GM21825 (cell line): ENCODE measurements at regions not wholly inside any gene's neighbourhood (a gene's known extent, or its start where the extent isn't known, plus 50 kb on each side); places are given as distances from the start of the nearest gene placed in this dataset.

Experiments
- ATAC-seq: cut with Tn5 transposase; IDR thresholded peaks from one replicate; pipeline ENCODE4 v1.9.1; 2021; ENCODE audit warnings: mild to moderate bottlenecking, moderate library complexity; ENCODE audit not compliant: unreplicated experiment

GRCh38 chr17:36727052-36727451 is 125.7 kb downstream of the MRM1 start:
- no peak for ATAC-seq

- no peak for ATAC-seq
Measured at GRCh38 chr17:36727577-36727976, 126.2 kb downstream of the MRM1 start.

- ATAC-seq, result no peak
Measured at GRCh38 chr17:36728030-36728991, 126.9 kb downstream of the MRM1 start.

DNA sequence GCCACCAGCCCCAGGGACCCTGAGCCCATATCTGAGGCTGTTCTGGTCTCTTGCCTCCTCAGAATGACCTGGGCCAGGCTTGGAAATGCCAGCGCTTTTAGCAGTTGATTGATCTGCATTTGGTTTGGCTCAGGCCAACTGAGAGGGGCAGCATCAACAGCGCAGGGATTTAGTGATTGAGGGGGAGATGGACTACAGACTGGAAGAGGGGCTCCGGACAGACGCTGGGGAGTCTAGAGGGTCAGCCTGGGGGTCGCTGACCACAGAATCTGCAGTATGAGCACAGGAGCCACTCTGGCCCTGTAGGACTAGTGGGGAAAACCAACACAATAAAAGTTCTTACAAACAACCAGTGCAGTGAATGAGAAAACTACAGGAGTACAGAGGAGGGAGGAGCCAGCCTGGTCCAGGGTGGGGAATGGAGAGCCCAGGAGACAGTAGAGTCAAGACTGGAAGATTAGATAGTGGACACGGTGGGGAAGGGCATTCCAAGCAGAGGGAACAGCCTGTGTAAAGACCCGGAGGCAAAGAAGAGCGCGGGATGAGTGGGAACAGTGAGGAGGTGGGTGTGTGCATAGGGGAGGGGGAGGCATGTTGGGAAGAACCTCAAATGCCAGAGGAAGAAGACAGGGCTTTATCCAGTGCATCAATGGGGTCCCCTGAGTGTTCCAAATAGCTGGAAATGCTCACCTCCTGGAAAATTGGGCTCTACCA is 128.9 kb downstream of the MRM1 start:
- no peak for ATAC-seq

DNA sequence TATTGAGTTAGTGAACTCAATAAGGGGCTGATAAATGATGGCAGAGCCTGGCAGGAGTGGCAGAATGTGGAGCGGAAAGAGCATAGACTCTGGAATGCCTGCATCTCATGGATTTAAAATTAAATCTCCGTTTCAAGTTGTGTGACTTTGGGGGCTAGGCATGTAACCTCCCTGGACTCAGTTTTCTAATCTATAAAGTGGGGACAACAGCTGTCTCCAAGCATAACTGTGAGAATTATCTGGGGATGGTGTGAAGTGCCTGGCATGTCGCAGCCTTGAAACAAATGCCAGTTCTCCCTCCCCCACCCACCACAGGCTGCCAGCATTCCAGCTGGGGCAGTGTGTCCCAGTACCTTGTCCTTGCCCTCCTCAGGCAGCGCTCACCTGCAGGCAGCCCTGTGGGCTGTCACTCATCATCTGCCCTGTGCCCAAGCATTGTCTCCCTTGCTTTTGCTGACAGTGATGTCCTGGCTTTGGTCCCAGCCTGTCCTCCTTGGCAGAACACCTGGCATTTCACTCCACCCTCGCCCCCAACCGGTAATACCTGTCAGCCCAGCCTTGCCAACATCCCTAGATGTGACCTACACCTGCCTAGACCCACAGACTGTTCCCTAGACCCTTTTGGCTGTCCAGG is 129.6 kb downstream of the MRM1 start:
- no peak for ATAC-seq

DNA sequence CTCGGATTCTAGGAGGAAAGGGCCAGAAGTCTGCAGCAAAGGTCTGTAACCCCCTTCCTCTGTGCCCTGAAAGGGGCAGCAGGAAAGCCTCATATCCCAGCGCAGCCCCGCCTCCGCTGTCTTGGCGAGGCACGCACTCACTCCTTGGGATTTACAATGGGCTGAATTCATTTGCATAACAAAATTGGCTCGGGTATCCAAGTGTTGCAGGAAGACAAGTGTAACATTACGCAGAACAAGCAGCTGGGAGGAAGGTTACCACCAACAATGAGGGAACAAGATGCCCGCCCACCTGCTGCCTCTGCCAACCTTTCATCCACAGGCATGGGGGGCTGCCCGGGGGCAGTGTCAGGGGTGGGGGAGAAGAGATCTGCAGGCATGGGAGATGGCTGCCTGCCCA is 130.4 kb downstream of the MRM1 start:
- no peak for ATAC-seq

- no peak for ATAC-seq
Measured at GRCh38 chr17:36732351-36732750, 131.0 kb downstream of the MRM1 start.

- no peak for ATAC-seq
Measured at GRCh38 chr17:36736201-36737156, 135.1 kb downstream of the MRM1 start.

DNA sequence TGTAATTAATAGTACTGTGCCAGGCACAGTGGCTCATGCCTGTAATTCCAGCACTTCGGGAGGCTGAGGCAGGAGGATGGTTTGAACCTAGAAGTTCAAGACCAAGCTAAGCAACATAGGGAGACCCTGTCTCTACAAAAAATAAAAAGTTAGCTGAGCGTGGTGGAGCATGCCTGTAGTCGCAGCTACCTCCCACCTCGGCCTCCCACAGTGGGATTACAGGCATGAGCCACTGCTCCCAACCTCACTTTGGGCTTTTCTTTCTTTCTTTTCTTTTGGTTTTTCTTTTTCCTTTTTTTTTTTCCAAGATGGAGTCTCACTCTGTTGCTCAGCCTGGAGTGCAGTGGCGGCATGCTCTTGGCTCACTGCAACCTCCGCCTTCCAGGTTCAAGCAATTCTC is 137.8 kb downstream of the MRM1 start:
- no peak for ATAC-seq

DNA sequence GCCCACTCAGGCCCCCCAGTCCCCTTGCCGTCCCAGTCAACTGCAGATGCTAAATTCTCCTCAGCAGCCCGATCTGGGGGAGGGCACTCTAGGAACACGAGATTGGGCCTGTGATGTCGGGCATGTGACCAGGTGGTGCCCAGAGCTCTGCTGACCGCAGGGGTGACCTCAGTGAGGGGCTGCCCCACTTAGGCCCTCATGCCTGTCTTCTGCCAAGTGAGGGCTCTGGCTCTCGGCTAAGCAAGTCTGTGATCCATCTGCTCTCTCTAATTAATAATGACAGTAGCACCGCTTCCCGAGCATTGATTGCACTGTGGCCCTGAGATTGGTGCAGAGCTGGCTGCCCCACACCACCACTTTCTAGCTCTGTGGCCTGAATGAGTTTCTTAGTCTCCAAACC is 138.8 kb downstream of the MRM1 start:
- no peak for ATAC-seq

GRCh38 chr17:36741019-36741902 is 139.9 kb downstream of the MRM1 start:
- ATAC-seq, result no peak

DNA sequence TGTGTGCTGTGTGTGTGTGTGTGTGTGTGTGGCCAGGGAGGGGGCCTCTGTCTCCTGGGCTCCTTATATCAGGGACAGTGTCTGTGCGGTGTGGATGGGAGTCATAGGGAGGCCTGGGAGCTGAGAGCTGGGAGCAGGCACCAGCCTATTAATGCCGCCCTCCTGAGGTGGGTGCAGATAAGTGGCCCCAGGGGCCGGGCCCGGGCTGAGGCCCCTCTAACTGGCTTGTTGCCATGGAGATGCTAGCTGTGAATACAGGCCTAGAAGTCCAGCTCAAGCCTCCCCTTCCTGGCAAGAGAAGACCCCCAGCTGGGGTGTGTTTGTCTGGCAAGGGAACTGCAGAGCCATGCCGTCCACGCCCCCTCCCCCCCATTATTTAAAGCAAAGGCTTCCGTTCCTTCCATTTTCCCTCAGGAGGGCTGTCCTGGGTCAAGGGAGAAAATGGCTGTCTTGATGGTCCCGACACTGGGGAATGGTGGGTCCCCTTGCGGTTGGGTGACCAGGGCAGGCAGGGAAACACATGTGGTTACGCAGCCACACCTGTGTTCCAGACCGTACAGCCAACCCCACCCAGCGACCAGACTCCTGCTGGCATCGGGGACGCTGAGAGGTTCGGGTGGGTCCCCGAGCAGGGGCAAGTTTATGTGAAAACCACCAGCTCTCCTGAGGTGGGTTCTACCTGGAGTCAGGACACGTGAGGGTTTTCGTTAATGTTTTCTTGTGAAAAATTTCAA is 141.1 kb downstream of the MRM1 start:
- ATAC-seq, result no peak

DNA sequence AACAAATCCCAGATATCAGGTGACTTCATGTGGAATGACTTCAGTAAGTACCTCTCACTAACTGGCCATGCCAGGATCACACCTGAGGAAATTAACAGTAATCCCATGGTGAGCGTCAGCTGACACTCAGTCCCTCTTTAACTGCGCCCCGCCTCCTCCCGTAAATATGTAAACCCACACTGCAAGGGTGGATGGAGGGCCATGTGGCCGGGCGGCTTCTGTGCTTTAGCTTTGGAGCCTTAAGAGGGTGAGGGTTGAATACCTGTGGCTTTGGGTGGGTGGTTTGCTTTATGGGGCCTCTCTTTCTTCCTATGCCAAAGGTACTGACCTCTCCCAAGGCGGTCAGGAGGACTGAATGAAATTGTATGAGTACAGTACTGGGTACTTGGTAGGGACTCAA is 141.7 kb downstream of the MRM1 start:
- ATAC-seq, result no peak

GRCh38 chr17:36746381-36747053 is 145.1 kb downstream of the MRM1 start:
- no peak for ATAC-seq

GRCh38 chr17:36747861-36748260 is 146.5 kb downstream of the MRM1 start:
- no peak for ATAC-seq

DNA sequence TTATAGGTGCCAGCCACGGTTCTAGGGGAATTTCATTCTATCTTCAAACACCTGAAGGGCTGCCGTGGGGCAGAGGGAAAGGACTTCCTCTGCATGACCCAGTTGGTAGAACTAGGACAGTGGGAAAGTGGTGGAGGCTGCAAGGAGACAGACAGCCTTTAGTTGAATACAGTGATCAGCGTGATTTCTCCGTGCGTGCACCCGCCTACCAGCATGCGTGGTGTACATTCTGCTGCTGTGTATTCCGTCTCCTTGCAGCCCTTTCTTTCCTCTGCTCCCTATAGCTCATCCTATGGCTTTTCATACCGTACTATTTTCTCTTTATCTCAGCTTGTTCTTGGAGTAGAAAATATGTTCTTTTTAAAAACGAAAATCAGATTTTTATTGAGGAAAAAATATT is 146.9 kb downstream of the MRM1 start:
- no peak for ATAC-seq

- ATAC-seq, result no peak
Measured at GRCh38 chr17:36749493-36749892, 148.1 kb downstream of the MRM1 start.

- no peak for ATAC-seq
Measured at GRCh38 chr17:36750316-36750885, 149.0 kb downstream of the MRM1 start.
